Gastrocnemius medialis (tissue), 4 donors: ENCODE measurements at regions not wholly inside any gene's neighbourhood (a gene's known extent, or its start where the extent isn't known, plus 50 kb on each side); places are given as distances from the start of the nearest gene placed in this dataset.

Experiments used
- CTCF ChIP-seq, 5 experiments: fragments of 450-650 bp in 3 of 5; fragments of 200-600 bp in 2 of 5; sonication (generic) in 2 of 5; IDR thresholded peaks in 4 of 5; conservative IDR thresholded peaks in 1 of 5; 1 replicate in 4 of 5; 2 replicates in 1 of 5; pipeline ENCODE4 v1.5.1; 2016 to 2019; ENCODE audit warnings: antibody characterized with exemption in 5 of 5, mild to moderate bottlenecking in 3 of 5, moderate library complexity in 3 of 5
- POLR2A ChIP-seq, 2 donors: fragments of 450-650 bp; IDR thresholded peaks; one replicate each; pipeline ENCODE4 v1.6.1; 2017; ENCODE audit warnings: antibody characterized with exemption in 2 of 2, mild to moderate bottlenecking in 2 of 2, moderate library complexity in 2 of 2

DNA sequence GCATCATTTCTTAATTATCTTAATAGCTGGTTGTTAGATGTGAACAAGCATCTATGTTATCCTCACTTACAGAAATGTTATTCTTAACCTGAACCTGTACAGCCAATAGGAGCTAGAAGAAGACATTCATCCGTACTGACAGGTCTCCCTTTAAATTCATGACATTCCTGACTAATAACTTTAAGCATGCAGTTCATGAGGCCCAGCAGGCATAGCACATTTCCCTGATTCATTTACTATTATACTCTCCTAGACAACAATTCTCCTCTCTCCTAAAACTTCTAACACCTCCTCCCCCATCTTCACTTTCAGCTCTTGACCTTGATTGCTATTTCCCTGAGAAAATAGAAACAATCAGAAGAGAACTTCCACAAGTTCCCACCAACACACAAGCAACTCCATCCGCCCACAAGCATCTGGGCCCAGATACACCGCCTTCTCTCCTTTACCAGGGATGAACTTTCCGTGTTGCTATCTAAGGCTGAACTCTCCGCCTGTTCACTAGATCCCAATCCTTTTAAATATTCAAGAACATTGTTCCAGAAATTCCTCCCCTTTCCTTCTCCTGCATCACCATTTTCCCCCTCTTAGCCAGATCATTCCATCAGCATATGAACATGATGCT is 62.9 kb upstream of the SPRED1 start:
- TF ChIP-seq CTCF (IDR thresholded peaks at IDR 0.05 in 4 of 5, conservative IDR thresholded peaks at IDR 0.05 in 1 of 5) (no peak), POLR2A (IDR thresholded peaks at IDR 0.05) (no peak)
